DND-41 (cell line): ENCODE measurements at regions not wholly inside any gene's neighbourhood (a gene's known extent, or its start where the extent isn't known, plus 50 kb on each side); places are given as distances from the start of the nearest gene placed in this dataset.

ENCODE experiments used
- CTCF ChIP-seq: IDR thresholded peaks from 2 replicates; pipeline ENCODE4 v1.5.1; 2012; ENCODE audit warnings: borderline replicate concordance, low read length, moderate library complexity, mild to moderate bottlenecking; ENCODE audit not compliant: poor library complexity, severe bottlenecking; ENCODE audit errors: extremely low read depth
- EZH2 ChIP-seq: IDR thresholded peaks from 3 replicates; pipeline ENCODE4 v1.6.1; 2012; ENCODE audit warnings: borderline replicate concordance, low read depth, mild to moderate bottlenecking, moderate library complexity, low read length, inconsistent platforms; ENCODE audit not compliant: severe bottlenecking

- no peak for TF ChIP-seq EZH2
- no peak for TF ChIP-seq CTCF
These were observed 115.7 kb upstream of the MTAP start for GRCh38 chr9:21686738-21687137.
